GM12872 (cell line): ENCODE measurements at regions not wholly inside any gene's neighbourhood (a gene's known extent, or its start where the extent isn't known, plus 50 kb on each side); places are given as distances from the start of the nearest gene placed in this dataset.

Source experiments
- TF ChIP-seq, protein P1 (sequence below): IDR thresholded peaks from 3 replicates; pipeline ENCODE4 v1.5.1; 2011; ENCODE audit warnings: low read depth, mild to moderate bottlenecking, low read length, moderate library complexity; ENCODE audit not compliant: insufficient read depth

DNA sequence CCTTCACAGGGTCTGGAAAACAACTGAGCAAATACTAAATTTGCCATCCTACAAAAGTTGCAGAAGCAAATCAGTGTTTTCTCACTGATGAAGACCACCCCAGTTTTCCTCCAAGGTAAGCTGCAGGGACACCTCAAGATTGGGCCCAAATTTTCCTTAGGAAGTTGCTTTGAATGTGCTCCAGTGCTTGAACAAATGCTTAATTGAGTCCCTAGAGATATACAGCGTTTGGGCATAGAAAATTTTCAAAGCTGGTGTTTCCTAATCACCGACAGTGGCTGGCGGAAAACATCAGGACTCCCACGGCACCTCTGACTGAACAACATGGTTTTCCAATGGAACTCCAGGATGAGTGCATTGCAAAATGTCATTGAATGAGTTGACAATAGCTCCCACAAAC is 92.5 kb upstream of the HMGA2 start:
- TF ChIP-seq, protein P1, sequence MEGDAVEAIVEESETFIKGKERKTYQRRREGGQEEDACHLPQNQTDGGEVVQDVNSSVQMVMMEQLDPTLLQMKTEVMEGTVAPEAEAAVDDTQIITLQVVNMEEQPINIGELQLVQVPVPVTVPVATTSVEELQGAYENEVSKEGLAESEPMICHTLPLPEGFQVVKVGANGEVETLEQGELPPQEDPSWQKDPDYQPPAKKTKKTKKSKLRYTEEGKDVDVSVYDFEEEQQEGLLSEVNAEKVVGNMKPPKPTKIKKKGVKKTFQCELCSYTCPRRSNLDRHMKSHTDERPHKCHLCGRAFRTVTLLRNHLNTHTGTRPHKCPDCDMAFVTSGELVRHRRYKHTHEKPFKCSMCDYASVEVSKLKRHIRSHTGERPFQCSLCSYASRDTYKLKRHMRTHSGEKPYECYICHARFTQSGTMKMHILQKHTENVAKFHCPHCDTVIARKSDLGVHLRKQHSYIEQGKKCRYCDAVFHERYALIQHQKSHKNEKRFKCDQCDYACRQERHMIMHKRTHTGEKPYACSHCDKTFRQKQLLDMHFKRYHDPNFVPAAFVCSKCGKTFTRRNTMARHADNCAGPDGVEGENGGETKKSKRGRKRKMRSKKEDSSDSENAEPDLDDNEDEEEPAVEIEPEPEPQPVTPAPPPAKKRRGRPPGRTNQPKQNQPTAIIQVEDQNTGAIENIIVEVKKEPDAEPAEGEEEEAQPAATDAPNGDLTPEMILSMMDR, result no peak

DNA sequence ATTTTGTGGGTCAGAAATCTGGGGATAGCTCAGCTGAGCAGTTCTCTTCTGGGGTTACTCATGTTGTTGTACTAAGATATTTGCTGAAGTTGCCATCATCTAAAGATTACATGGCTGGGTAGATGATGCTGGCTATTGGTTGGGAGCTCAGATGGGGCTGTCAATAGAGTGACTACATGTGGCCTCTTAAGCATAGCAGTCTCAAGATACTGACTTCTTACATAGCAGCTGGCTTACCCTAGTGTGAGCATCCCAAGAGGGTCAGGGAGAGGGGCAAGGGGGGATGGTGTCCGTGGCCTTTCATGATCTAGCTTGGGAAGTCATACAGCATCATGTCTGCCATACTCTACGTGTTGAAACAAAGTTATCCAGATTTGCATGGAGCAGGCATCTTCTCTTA is 90.1 kb upstream of the HMGA2 start:
- TF ChIP-seq, protein P1, result no peak

DNA sequence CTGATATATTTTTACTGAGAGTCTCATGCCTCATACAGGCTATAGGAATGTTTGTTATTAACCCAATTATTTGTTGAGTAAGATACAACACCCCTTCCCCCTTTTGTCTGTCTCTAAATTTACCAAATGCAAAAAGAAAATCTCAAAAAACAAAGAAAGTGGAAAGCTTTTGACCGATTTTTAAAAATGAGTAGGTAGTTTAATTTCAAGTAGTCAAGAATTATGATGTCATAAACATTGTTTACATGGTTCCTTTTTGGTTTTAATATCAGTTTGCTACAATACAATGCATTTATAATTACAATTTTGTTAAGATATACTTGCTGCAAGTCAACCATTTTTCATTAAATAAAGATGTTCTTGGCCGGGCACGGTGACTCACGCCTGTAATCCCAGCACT is 84.7 kb upstream of the HMGA2 start:
- TF ChIP-seq, protein P1, result no peak

DNA sequence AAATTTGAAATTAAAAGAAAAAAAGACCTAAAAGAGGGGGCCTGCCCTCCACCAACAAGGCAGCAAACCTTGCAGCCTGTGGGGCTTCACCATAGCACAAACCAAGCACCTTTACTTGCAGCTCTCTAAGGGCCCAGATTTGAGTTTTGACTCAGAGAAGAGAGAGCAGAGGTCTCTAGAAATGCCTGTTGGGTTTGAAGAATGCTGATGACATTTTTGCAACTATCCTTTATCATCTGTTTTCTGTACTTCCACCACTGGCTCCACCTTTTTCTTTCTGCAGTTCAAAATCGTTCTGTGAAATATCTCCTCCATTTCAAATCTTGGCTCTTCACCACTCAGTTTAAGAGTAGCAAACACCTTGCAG is 83.8 kb upstream of the HMGA2 start:
- TF ChIP-seq, protein P1, result no peak

DNA sequence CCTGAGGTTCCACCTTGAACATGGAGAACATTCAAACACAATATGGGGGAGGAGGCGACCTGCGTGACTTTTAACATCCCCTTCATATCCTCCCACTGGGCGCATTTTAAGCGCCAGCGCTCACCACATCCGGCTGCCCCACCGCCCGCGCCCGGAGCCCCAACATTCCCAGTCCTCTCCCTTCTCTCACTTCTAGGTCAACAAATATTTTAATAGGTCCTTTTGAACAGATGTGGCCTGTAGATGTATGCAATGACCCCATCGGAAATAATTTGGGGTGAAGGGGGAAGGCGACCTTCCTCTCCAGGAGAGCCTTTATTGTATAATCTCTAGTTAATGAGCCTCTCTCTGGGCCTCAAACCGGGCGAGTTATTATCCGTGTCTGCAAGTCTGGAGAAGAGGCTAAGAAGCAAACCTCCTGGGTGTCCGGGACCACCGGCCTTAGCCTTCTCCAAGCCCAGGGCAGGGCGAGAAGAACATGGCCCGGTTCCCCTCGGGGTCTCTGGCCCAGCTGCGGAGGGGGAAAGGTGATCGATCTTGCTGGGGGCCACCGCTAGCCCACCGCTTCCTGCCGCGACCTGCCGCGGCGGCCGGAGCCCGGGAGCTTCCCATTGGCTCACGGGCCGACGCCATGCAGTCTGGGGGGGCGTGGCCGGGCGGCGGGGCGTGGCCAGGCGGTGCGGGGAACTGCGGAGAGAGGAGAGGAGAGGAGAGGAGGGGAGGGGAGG is 83.2 kb upstream of the HMGA2 start:
- TF ChIP-seq, protein P1, result no peak

DNA sequence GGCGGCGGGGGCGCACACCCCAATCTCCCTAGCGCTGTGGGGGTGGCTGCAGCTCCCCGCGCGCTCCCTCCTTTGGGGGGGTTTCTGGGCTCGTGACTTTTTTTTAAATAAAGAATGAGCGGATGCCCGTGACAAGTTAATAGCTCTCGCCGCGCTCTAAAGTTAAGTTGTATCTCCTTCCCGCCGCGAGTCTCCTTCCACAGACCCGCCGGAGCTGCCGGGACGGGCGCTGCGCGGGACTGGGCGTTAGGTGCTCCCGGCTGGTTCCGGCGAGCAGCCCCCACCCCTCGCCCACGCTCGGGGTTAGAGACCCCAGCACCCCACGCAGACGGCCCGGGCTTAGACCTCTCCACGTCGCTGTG is 82.6 kb upstream of the HMGA2 start:
- TF ChIP-seq, protein P1, result no peak

DNA sequence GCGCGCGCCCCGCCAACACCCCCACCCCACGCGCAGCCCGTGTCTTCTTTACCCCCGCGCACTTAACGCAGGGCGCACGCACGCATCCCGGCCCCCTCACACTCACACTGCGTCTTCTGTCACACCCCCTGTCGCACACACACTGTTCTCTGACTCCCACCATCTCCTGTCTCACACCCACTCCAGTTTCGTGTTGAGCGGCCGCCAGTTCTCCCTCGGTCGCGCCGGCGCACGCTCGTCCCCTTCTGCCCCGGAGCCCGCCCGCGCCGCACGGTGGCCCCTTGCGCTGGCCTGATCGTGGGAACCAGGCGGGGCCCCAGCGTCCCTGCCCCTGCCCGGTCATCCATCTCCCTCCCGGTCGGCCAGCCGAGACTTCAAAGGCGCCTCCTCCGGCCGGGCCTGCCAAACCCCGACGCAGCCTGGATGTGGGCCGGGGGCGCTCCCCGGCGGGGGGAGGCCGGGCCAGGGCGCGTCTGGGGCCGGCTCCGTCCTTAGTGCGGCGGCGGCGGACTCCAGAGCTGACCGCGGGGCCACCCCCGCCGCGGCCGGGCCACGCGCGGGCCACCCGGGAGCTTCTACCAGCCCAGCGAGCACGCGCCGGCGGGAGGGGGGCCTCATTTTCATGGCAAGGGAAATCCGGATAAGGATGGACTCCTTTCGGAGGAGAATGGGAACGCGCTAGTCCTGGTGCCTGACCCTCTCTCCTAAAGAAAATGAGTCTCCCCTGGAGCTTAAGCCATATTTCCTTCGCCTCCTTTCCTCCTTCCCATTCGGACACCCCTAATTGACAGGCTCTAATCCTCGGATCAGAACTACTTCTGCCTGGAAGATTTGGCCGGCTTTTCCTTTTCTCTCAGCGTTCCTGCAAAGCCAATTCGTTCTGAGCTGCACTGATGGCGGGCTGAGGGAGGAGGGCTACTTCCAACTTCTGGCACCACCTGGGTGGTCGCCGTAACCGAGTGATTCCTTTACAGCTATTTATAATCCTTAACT is 82.0 kb upstream of the HMGA2 start:
- TF ChIP-seq, protein P1, result no peak
